GM12878 (cell line): ENCODE measurements at regions not wholly inside any gene's neighbourhood (a gene's known extent, or its start where the extent isn't known, plus 50 kb on each side); places are given as distances from the start of the nearest gene placed in this dataset.

Experiments
- ATAC-seq: fragments of 200-7000 bp; cut with Tn5 transposase; 3 replicates; pipeline ENCODE4 v1.9.1; 2020; ENCODE audit warnings: mild to moderate bottlenecking, moderate library complexity
- BruUV-seq: library from RNA; stranded (reverse); fragments of 400-500 nt; replicated peaks from 2 replicates; lab custom pipeline; 2021; lab: Mats Ljungman, UMichigan
- CTCF ChIA-PET: fragments of 300-600 bp; sonication (Branson Sonifier 250); formaldehyde crosslinking; extraction: SDS; loops from one replicate; lab custom pipeline; 2021; ENCODE audit warnings: inconsistent platforms; lab: Yijun Ruan, JAX
- POLR2A ChIA-PET: fragments of 350-600 bp; formaldehyde crosslinking; extraction: SDS; loops from one replicate; lab custom pipeline; 2021; ENCODE audit warnings: inconsistent platforms; lab: Charles Lee
- RAD21 ChIA-PET: fragments of 300-600 bp; sonication (Branson Sonifier 250); formaldehyde crosslinking; loops from one replicate; lab custom pipeline; 2023; ENCODE audit warnings: antibody characterized with exemption; ENCODE audit not compliant: unreplicated experiment; lab: Charles Lee
- SMC1A ChIA-PET: fragments of 300-600 bp; sonication (Branson Sonifier 250); formaldehyde crosslinking; loops from one replicate; lab custom pipeline; 2023; ENCODE audit not compliant: unreplicated experiment, uncharacterized antibody; lab: Charles Lee
- DNase-seq: peaks from one replicate; pipeline ENCODE4 v3.0.0-alpha.2; 2011; ENCODE audit warnings: low read depth, low spot score
- FAIRE-seq: peaks from 3 replicates; lab custom pipeline; 2011; peaks lifted over from hg19 to GRCh38; lab: Jason Lieb, UNC
- H2AFZ ChIP-seq: 2 replicates; pipeline ENCODE4 v1.6.0; 2011; ENCODE audit warnings: low read depth, low read length, control low read depth; ENCODE audit not compliant: control insufficient read depth
- H3K27ac ChIP-seq: 2 replicates; pipeline ENCODE4 v1.5.1; 2011; ENCODE audit warnings: control low read depth; ENCODE audit not compliant: control insufficient read depth, insufficient read depth
- H3K27me3 ChIP-seq, 2 experiments: replicated peaks in 1 of 2; 2 replicates each; pipeline versions ENCODE4 v1.6.0 to v1.6.1; 2011; ENCODE audit warnings: low read length in 1 of 2; ENCODE audit not compliant: control insufficient read depth in 2 of 2, insufficient read depth in 2 of 2
- H3K36me3 ChIP-seq, 2 experiments: 2 replicates each; pipeline ENCODE4 v1.5.1; 2011; ENCODE audit warnings: low read length in 1 of 2; ENCODE audit not compliant: control insufficient read depth in 2 of 2, insufficient read depth in 2 of 2
- H3K4me1 ChIP-seq: 2 replicates; pipeline ENCODE4 v1.6.1; 2011; ENCODE audit warnings: mild to moderate bottlenecking, low read length, moderate library complexity, mixed read lengths; ENCODE audit not compliant: control insufficient read depth, insufficient read depth
- H3K4me2 ChIP-seq: 2 replicates; pipeline ENCODE4 v1.6.0; 2011; ENCODE audit warnings: control low read depth; ENCODE audit not compliant: control insufficient read depth, insufficient read depth
- H3K4me3 ChIP-seq: fragments of 200-600 bp; sonication (generic); 2 replicates; pipeline ENCODE4 v1.5.1; 2016
- H3K79me2 ChIP-seq: 2 replicates; pipeline ENCODE4 v1.6.0; 2011; ENCODE audit warnings: low read length; ENCODE audit not compliant: control insufficient read depth, insufficient read depth
- H3K9ac ChIP-seq: 2 replicates; pipeline ENCODE4 v1.8.0; 2011; ENCODE audit warnings: low read length, control low read depth, mixed read lengths; ENCODE audit not compliant: control insufficient read depth, insufficient read depth
- H3K9me3 ChIP-seq: replicated peaks from 3 replicates; pipeline ENCODE4 v1.5.1; 2011; ENCODE audit warnings: mild to moderate bottlenecking, low read length; ENCODE audit not compliant: control insufficient read depth, insufficient read depth
- H4K20me1 ChIP-seq: 2 replicates; pipeline ENCODE4 v1.6.0; 2011; ENCODE audit not compliant: control insufficient read depth, insufficient read depth
- CBX5 ChIP-seq: sonication (generic); IDR thresholded peaks from 2 replicates; pipeline ENCODE4 v1.6.1; 2016; ENCODE audit warnings: low read depth, moderate library complexity, mild to moderate bottlenecking, inconsistent platforms
- CREB1 ChIP-seq: IDR thresholded peaks from 2 replicates; pipeline ENCODE4 v1.6.1; 2012; ENCODE audit warnings: low read depth, mild to moderate bottlenecking, inconsistent platforms
- E2F8 ChIP-seq: fragments of 450-650 bp; IDR thresholded peaks from 2 replicates; pipeline ENCODE4 v1.6.1; 2018; ENCODE audit warnings: mild to moderate bottlenecking, low read depth, moderate library complexity; ENCODE audit not compliant: partially characterized antibody
- E4F1 ChIP-seq: fragments of 450-650 bp; IDR thresholded peaks from 2 replicates; pipeline ENCODE4 v1.6.1; 2018; ENCODE audit warnings: borderline replicate concordance, mild to moderate bottlenecking; ENCODE audit not compliant: partially characterized antibody
- IRF3 ChIP-seq: fragments of 450-650 bp; IDR thresholded peaks from 2 replicates; pipeline ENCODE4 v1.6.1; 2014; ENCODE audit warnings: mild to moderate bottlenecking
- KLF5 ChIP-seq: fragments of 450-650 bp; IDR thresholded peaks from 2 replicates; pipeline ENCODE4 v1.6.1; 2014; ENCODE audit warnings: mild to moderate bottlenecking; ENCODE audit not compliant: partially characterized antibody
- NFYA ChIP-seq: IDR thresholded peaks from 2 replicates; pipeline ENCODE4 v1.6.1; 2011; ENCODE audit warnings: low read depth, mild to moderate bottlenecking, low read length, improper control_type of control experiment, borderline replicate concordance
- NR2F1 ChIP-seq: fragments of 450-650 bp; conservative IDR thresholded peaks from 2 replicates; pipeline ENCODE4 v1.6.1; 2017; ENCODE audit warnings: mild to moderate bottlenecking
- RB1 ChIP-seq: fragments of 450-650 bp; formaldehyde crosslinking; IDR thresholded peaks from 2 replicates; pipeline ENCODE4 v1.6.1; 2017; ENCODE audit warnings: mild to moderate bottlenecking, borderline replicate concordance
- SP1 ChIP-seq: IDR thresholded peaks from one replicate; pipeline ENCODE4 v1.6.1; 2011; ENCODE audit warnings: low read depth, low read length
- TAF1 ChIP-seq: IDR thresholded peaks from 2 replicates; pipeline ENCODE4 v1.6.1; 2011; ENCODE audit warnings: mild to moderate bottlenecking, low read depth, low read length, borderline replicate concordance
- YY1 ChIP-seq: IDR thresholded peaks from 2 replicates; pipeline ENCODE4 v1.6.1; 2011; ENCODE audit warnings: low read depth, mild to moderate bottlenecking, low read length
- WGBS: methylation state at CpG from one replicate; pipeline ENCODE4 v1.1.6; 2016; ENCODE audit warnings: low lambda C conversion rate; ENCODE audit not compliant: insufficient replicate concordance, insufficient coverage; ENCODE audit errors: missing lambda C conversion rate; 5-methylcytosine and 5-hydroxymethylcytosine counted together
- in situ Hi-C: fragments of 300-500 bp; cut with MboI; formaldehyde crosslinking; loops from 9 replicates; pipeline ENCODE4 v1.14.3; 2018; ENCODE audit warnings: mixed read lengths
- intact Hi-C: fragments of 100-400 bp; cut with micrococcal nuclease; formaldehyde crosslinking; loops from one replicate; pipeline ENCODE4 v1.14.2; 2022; ENCODE audit not compliant: unreplicated experiment

DNA sequence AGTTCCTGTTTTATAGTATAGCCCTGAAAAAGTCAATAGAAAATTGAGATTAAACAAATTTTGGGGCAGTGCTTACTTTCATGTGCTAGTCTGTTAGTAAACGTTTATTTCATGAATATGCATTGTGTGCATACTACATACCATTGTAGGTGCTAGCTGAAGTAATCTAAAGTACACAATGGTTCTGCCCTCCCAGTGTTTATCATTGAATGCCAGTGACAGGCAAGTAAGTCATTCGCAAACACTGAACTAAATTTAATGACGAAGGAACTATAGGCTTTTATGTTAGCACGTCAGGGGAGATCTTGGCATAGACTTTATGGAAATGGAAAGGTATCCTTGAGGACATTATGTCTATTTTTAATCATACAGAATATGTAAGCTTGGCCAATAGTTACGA lies 426.9 kb upstream of the EPHA5 start:
- Histone ChIP-seq H3K27me3 (no peaks in the 10 kb centered on the region), H3K9me3 (no peaks in the 10 kb centered on the region), H4K20me1 (no peaks in the 10 kb centered on the region), H3K27ac (no peak overlapping the region), H3K9ac (no peak overlapping the region), H3K4me3 (no peak overlapping the region), H3K4me1 (no peaks in the 10 kb centered on the region), H3K4me2 (no peak overlapping the region), H3K79me2 (no peaks in the 10 kb centered on the region), H3K36me3 (no peaks in the 10 kb centered on the region), H2AFZ (no peak overlapping the region)
- ChIA-PET RAD21 (no interaction called here), POLR2A (no interaction called here), SMC1A (no interaction called here), CTCF (no interaction called here)
- TF ChIP-seq E4F1 = no peak
- TF ChIP-seq NFYA = no peak
- no peak for TF ChIP-seq YY1
- no peak for TF ChIP-seq CREB1
- no peak for TF ChIP-seq IRF3
- no peak for TF ChIP-seq TAF1
- TF ChIP-seq E2F8 = no peak
- TF ChIP-seq SP1 = no peak
- TF ChIP-seq RB1 = no peak
- TF ChIP-seq NR2F1 = no peak
- no peak for TF ChIP-seq KLF5
- no peak for TF ChIP-seq CBX5
- ATAC-seq (no peak), FAIRE-seq (no peak), DNase-seq (no peak)
- 24% methylated on average over 5 of the region's 5 CpGs for WGBS
- intact Hi-C loops (no loop called here), in situ Hi-C loops (no loop called here)
- no TSS peak for BruUV-seq
